ENCODE measurements at regions not wholly inside any gene's neighbourhood (a gene's known extent, or its start where the extent isn't known, plus 50 kb on each side); places are given as distances from the start of the nearest gene placed in this dataset.
A peak's percentile ranks its signal among the peaks of the same experiment; 100 is the strongest.

DNA sequence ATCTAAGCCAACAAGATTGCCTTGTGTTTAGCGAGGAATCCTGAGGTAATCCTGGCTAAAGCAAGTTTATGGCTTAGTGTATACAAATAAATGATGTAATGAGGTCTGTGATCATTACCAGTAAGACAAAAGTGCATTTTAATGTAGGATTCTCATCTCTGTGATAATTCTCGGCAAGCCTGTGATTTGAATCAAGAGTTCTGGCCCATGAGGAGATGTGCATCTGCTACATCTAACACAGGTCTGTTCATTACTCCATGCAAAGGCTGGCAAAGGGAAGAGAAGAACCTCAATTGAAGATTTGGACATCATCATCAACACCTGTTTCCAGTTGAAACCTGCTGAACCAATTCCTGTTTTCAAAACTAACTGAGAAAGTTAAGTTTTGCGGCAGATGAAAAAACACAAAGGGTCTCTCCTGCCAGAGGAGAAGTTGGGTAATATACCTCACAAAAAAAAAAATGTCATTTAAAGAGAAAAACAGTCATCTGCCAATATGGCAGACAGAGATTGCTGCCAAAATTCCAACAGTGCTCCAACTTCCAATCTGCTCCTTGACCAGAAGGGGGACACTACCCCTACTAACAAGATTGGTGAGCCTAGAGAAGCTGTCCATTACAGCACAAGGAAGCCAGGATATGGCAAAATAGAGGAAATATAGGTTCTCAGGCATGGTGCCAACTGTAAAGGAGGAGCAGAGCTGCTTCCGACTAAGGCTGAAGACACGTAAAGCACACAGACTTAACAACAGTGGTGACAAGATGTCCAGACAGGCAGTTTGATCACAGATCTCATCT, 453.7 kb downstream of the TTLL7 start:
- TF ChIP-seq, protein P1, sequence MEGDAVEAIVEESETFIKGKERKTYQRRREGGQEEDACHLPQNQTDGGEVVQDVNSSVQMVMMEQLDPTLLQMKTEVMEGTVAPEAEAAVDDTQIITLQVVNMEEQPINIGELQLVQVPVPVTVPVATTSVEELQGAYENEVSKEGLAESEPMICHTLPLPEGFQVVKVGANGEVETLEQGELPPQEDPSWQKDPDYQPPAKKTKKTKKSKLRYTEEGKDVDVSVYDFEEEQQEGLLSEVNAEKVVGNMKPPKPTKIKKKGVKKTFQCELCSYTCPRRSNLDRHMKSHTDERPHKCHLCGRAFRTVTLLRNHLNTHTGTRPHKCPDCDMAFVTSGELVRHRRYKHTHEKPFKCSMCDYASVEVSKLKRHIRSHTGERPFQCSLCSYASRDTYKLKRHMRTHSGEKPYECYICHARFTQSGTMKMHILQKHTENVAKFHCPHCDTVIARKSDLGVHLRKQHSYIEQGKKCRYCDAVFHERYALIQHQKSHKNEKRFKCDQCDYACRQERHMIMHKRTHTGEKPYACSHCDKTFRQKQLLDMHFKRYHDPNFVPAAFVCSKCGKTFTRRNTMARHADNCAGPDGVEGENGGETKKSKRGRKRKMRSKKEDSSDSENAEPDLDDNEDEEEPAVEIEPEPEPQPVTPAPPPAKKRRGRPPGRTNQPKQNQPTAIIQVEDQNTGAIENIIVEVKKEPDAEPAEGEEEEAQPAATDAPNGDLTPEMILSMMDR (conservative IDR thresholded peaks at IDR 0.05; ENCODE audit: low read depth, low read length): peak; percentile 50; the same call in 1 of the 2 replicates
- TF ChIP-seq EZH2 (IDR thresholded peaks at IDR 0.05; ENCODE audit: borderline replicate concordance, low read depth, low read length, poor library complexity, severe bottlenecking): no peak

Data from A673 (cell line).